Epithelial cell of esophagus (primary cell): ENCODE measurements at regions not wholly inside any gene's neighbourhood (a gene's known extent, or its start where the extent isn't known, plus 50 kb on each side); places are given as distances from the start of the nearest gene placed in this dataset.

Source experiments
- DNase-seq: peaks from one replicate; pipeline ENCODE4 v3.0.0; 2010; ENCODE audit warnings: low read depth
- H3K4me3 ChIP-seq: 2 replicates; pipeline ENCODE4 v1.5.1; 2011; ENCODE audit warnings: mild to moderate bottlenecking, low read length, control low read depth
- TF ChIP-seq, protein P1 (sequence below): IDR thresholded peaks from 2 replicates; pipeline ENCODE4 v1.5.1; 2011; ENCODE audit warnings: low read depth, mild to moderate bottlenecking, low read length, control low read depth, inconsistent platforms; ENCODE audit not compliant: insufficient read depth; ENCODE audit errors: missing control alignments

DNA sequence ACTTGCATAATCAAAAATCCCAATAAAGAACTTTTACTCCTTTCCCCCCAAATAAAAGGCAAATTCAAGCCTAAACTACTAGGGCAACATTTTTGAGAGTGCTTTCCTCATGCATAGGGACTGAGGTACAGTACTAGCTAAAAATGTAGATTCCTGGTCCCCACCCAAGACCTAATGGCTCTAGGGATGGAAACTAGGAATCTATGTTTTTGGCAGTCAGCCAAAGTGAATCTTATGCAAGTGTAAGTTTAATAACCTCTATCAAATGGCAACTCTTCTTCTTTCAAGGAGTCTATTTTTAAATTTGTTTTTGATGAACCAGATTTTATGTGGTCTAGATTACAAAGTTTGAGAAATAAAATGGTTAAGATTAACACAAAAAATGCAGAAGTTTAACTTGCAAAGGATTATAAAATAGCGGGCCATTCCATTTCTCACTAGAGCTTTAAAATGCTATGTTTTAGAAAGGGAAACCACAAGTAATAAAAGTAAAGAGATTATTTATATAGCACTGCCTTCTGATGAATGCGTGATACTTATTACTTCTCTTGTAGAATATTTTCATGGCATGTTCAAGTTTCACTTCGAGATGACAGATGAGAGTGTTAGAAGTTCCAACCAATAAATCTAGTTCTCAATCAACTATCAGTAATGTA is 70.4 kb upstream of the MDFIC start:
- TF ChIP-seq, protein P1, sequence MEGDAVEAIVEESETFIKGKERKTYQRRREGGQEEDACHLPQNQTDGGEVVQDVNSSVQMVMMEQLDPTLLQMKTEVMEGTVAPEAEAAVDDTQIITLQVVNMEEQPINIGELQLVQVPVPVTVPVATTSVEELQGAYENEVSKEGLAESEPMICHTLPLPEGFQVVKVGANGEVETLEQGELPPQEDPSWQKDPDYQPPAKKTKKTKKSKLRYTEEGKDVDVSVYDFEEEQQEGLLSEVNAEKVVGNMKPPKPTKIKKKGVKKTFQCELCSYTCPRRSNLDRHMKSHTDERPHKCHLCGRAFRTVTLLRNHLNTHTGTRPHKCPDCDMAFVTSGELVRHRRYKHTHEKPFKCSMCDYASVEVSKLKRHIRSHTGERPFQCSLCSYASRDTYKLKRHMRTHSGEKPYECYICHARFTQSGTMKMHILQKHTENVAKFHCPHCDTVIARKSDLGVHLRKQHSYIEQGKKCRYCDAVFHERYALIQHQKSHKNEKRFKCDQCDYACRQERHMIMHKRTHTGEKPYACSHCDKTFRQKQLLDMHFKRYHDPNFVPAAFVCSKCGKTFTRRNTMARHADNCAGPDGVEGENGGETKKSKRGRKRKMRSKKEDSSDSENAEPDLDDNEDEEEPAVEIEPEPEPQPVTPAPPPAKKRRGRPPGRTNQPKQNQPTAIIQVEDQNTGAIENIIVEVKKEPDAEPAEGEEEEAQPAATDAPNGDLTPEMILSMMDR, result no peak
- DNase-seq, result no peak
- H3K4me3 ChIP-seq, result no peak overlapping the region

GRCh38 chr7:114852293-114852692 is 69.6 kb upstream of the MDFIC start:
- TF ChIP-seq, protein P1, result no peak
- no peak for DNase-seq
- no peak overlapping the region for H3K4me3 ChIP-seq

GRCh38 chr7:114853189-114853588 is 68.7 kb upstream of the MDFIC start:
- no peak for DNase-seq
- no peak overlapping the region for H3K4me3 ChIP-seq
- TF ChIP-seq, protein P1, result no peak

DNA sequence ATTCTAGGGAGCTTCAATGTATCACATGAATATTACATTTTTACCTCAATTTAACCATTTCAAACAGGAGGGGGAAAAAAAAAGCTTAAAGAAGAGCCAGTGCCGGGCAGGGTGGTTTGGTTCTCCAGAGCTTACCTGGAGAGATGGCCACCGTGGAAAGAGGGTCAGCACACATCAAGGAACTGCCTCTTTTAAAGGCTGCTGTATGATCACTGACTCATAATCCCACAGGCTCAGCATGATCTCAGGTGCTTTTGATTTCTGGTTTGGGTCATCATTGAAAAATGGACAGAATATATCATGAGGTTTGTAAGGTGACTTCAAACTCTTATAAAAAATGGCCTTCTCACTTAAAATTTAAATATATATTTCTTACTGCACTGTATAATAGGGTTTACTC is 67.5 kb upstream of the MDFIC start:
- no peak overlapping the region for H3K4me3 ChIP-seq
- TF ChIP-seq, protein P1, result no peak
- DNase-seq, result peak; percentile 22

DNA sequence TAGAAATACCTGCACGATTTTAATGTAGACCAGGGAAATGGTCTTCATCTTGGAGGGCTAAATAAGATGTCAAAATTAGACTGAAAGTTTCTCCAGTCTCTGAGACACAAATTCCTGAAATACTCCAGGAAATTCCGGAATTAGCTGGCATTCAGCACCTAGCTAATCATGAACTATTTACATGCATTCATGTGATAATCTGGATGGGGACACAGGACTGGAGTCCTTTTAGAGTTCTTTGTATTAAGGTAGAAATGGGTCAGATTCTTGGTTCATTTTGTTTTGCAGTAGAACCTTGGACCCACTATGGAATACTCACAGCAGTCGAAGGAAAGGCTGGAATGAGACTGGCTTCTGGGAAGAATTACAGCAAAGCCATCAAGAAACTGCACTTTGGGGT is 65.3 kb upstream of the MDFIC start:
- H3K4me3 ChIP-seq, result no peak overlapping the region
- peak; percentile 33 for DNase-seq
- TF ChIP-seq, protein P1, result no peak

GRCh38 chr7:114857605-114858004 is 64.3 kb upstream of the MDFIC start:
- TF ChIP-seq, protein P1, result no peak
- peak; percentile 49 for DNase-seq
- no peak overlapping the region for H3K4me3 ChIP-seq

DNA sequence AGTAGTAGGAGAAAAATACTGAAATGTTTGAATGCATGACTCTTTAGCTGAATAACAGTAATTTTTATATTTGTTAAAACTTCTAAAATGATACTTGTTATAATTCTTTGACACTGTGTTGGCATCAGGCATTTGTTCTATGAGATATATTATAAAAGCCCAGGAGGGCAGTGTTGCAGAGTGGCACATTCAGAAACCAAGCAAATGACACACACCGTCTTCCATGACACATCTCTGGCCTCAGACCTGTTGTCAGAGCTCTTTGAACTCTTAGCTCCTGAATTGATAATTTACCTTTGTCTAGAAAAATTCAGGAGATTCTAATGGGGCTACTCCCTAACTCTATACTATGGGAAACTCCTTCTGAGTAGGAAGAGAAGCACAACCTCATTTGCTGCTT is 62.4 kb upstream of the MDFIC start:
- TF ChIP-seq, protein P1, result no peak
- no peak for DNase-seq
- no peak overlapping the region for H3K4me3 ChIP-seq
